Heart left ventricle (tissue), 13 donors: ENCODE measurements at regions not wholly inside any gene's neighbourhood (a gene's known extent, or its start where the extent isn't known, plus 50 kb on each side); places are given as distances from the start of the nearest gene placed in this dataset.

ENCODE experiments used
- POLR2A ChIP-seq, 2 donors: fragments of 450-650 bp; IDR thresholded peaks; one replicate each; pipeline ENCODE4 v1.6.1; 2017; ENCODE audit warnings: antibody characterized with exemption in 2 of 2, mild to moderate bottlenecking in 2 of 2, moderate library complexity in 2 of 2
- TF ChIP-seq, protein P1 (sequence below), 12 donors: fragments of 200-600 bp; sonication (generic) in 4 of 12; IDR thresholded peaks; one replicate each; pipeline versions ENCODE4 v1.5.0 to v1.8.0; 2018 to 2022; ENCODE audit warnings: antibody characterized with exemption in 12 of 12, mild to moderate bottlenecking in 5 of 12
- donor health status: ischemic (EF 13 %, LVEDD 7.1; RV severe dilation, severe dysfunction).
- donor health status: DM: no; HTN: yes; CAD: no.
- donor health status: DM: no; HTN: no; CAD: no.
- donor health status: ischemic (EF 25% LVEDD 6.9; RV normal size, moderate dysfunction).
- donor health status: ischemic (EF 25% LVEDD 5.7; RV mildly dilated, moderate dysfunction).
- donor health status: ischemic (EF 35%, LVEDD 5.7; RV mildly dilated, moderate dysfunction).
- donor health status: nonischemic (EF 11% LVEDD 7.7; RV severe dilation, severe dysfunction).
- donor health status: DM: yes; HTN: yes; CAD: no.
- donor health status: PGD.
- donor health status: ischemic (EF 29% LVEDD 5.4; RV normal size, mild dysfunction).
- donor health status: nonischemic (EF 23%, LVEDD 6.1; RV moderate dilation, normal function).

DNA sequence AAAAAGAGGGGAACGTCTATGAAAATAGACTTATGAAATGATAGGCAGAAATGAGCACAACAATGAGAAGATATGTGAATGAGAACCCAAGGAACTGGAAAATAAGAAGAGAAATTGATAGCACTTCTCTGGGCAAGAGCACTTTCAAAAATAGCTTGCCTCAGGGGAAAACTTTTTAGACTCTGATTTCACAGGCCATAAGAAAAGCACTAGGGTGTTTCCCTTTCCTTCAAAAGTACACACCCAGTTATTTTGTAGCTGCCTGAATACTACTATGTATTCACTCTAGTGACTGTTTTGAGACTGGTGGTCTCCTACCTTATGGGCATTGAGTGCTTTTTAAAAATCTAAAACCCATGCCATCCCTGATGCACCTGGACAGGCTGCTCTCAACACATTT lies 172.3 kb upstream of the SOX6 start:
- TF ChIP-seq, protein P1, sequence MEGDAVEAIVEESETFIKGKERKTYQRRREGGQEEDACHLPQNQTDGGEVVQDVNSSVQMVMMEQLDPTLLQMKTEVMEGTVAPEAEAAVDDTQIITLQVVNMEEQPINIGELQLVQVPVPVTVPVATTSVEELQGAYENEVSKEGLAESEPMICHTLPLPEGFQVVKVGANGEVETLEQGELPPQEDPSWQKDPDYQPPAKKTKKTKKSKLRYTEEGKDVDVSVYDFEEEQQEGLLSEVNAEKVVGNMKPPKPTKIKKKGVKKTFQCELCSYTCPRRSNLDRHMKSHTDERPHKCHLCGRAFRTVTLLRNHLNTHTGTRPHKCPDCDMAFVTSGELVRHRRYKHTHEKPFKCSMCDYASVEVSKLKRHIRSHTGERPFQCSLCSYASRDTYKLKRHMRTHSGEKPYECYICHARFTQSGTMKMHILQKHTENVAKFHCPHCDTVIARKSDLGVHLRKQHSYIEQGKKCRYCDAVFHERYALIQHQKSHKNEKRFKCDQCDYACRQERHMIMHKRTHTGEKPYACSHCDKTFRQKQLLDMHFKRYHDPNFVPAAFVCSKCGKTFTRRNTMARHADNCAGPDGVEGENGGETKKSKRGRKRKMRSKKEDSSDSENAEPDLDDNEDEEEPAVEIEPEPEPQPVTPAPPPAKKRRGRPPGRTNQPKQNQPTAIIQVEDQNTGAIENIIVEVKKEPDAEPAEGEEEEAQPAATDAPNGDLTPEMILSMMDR (IDR thresholded peaks at IDR 0.05): no peak
- no peak for TF ChIP-seq POLR2A (IDR thresholded peaks at IDR 0.05)
